Liver (tissue), 8 donors: ENCODE measurements at regions not wholly inside any gene's neighbourhood (a gene's known extent, or its start where the extent isn't known, plus 50 kb on each side); places are given as distances from the start of the nearest gene placed in this dataset.

Experiments
- DNase-seq: peaks from one replicate; pipeline ENCODE4 v3.0.0-alpha.2; 2017; ENCODE audit warnings: low spot score
- H3K27ac ChIP-seq, 2 donors: one replicate each; pipeline ENCODE4 v1.7.0; 2013; ENCODE audit warnings: inconsistent platforms in 2 of 2, low read length in 2 of 2, control low read depth in 1 of 2, low read depth in 1 of 2, mild to moderate bottlenecking in 1 of 2
- H3K27me3 ChIP-seq, 4 donors: one replicate each; pipeline versions ENCODE4 v1.6.1 to v1.7.0; 2013; ENCODE audit warnings: low read length in 3 of 4, inconsistent platforms in 1 of 4, mild to moderate bottlenecking in 1 of 4, moderate library complexity in 1 of 4; ENCODE audit not compliant: control insufficient read depth in 4 of 4, insufficient read depth in 4 of 4
- H3K36me3 ChIP-seq, 4 donors: one replicate each; pipeline versions ENCODE4 v1.6.1 to v1.7.0; 2013; ENCODE audit warnings: low read length in 3 of 4, mild to moderate bottlenecking in 3 of 4, low read depth in 1 of 4, moderate library complexity in 1 of 4; ENCODE audit not compliant: control insufficient read depth in 4 of 4, insufficient read depth in 3 of 4
- H3K4me1 ChIP-seq, 4 donors: one replicate each; pipeline versions ENCODE4 v1.6.1 to v1.7.0; 2013; ENCODE audit warnings: low read length in 3 of 4, mild to moderate bottlenecking in 3 of 4, moderate library complexity in 1 of 4; ENCODE audit not compliant: control insufficient read depth in 4 of 4, insufficient read depth in 4 of 4
- H3K4me3 ChIP-seq, 3 donors: one replicate each; pipeline versions ENCODE4 v1.6.1 to v1.7.0; 2013; ENCODE audit warnings: low read length in 3 of 3, control low read depth in 1 of 3, low read depth in 1 of 3, mild to moderate bottlenecking in 1 of 3
- H3K9ac ChIP-seq, 2 donors: one replicate each; pipeline ENCODE4 v1.7.0; 2013; ENCODE audit warnings: low read length in 2 of 2, mild to moderate bottlenecking in 2 of 2, moderate library complexity in 2 of 2, control low read depth in 1 of 2, low read depth in 1 of 2
- H3K9me3 ChIP-seq, 4 donors: one replicate each; pipeline versions ENCODE4 v1.6.1 to v1.7.0; 2013; ENCODE audit warnings: low read length in 3 of 4; ENCODE audit not compliant: control insufficient read depth in 4 of 4
- EGR1 ChIP-seq, 2 donors: IDR thresholded peaks; 2 replicates each; pipeline ENCODE4 v1.6.1; 2016 to 2018; ENCODE audit warnings: antibody characterized with exemption in 2 of 2, low read depth in 2 of 2
- FOXA1 ChIP-seq: IDR thresholded peaks from 2 replicates; pipeline ENCODE4 v1.6.1; 2016; ENCODE audit warnings: antibody characterized with exemption
- FOXA2 ChIP-seq: IDR thresholded peaks from 2 replicates; pipeline ENCODE4 v1.6.1; 2016; ENCODE audit warnings: antibody characterized with exemption
- GABPA ChIP-seq, 2 donors: IDR thresholded peaks in 1 of 2; conservative IDR thresholded peaks in 1 of 2; 2 replicates each; pipeline ENCODE4 v1.6.1; 2016; ENCODE audit warnings: antibody characterized with exemption in 2 of 2, mild to moderate bottlenecking in 1 of 2, moderate library complexity in 1 of 2
- HNF4A ChIP-seq, 2 donors: conservative IDR thresholded peaks; 2 replicates each; pipeline ENCODE4 v1.6.1; 2016; ENCODE audit warnings: antibody characterized with exemption in 2 of 2, mild to moderate bottlenecking in 2 of 2
- JUND ChIP-seq, 2 donors: IDR thresholded peaks; 2 replicates each; pipeline ENCODE4 v1.6.1; 2016; ENCODE audit warnings: antibody characterized with exemption in 2 of 2
- NR2F2 ChIP-seq: IDR thresholded peaks from 2 replicates; pipeline ENCODE4 v1.6.1; 2016; ENCODE audit warnings: antibody characterized with exemption
- SP1 ChIP-seq: IDR thresholded peaks from 2 replicates; pipeline ENCODE4 v1.6.1; 2018; ENCODE audit warnings: antibody characterized with exemption, mild to moderate bottlenecking
- TAF1 ChIP-seq: conservative IDR thresholded peaks from 2 replicates; pipeline ENCODE4 v1.6.1; 2016; ENCODE audit warnings: antibody characterized with exemption, mild to moderate bottlenecking
- YY1 ChIP-seq: IDR thresholded peaks from 2 replicates; pipeline ENCODE4 v1.6.1; 2016; ENCODE audit warnings: antibody characterized with exemption, mild to moderate bottlenecking
- WGBS: extraction: QIAGEN DNeasy Blood & Tissue Kit; methylation state at CpG from one replicate; pipeline ENCODE4 v1.1.7; 2013; 5-methylcytosine and 5-hydroxymethylcytosine counted together
- TF ChIP-seq, protein P1 (sequence below): IDR thresholded peaks from 2 replicates; pipeline ENCODE4 v1.6.1; 2016; ENCODE audit warnings: antibody characterized with exemption
- TF ChIP-seq, protein P2 (sequence below): fragments of 150-350 bp; IDR thresholded peaks from 2 replicates; pipeline ENCODE4 v1.5.1; 2017; ENCODE audit warnings: improper control_type of control experiment, low read depth, low read length; ENCODE audit not compliant: missing input control
- TF ChIP-seq, protein P3 (sequence below): IDR thresholded peaks from 2 replicates; pipeline ENCODE4 v1.6.1; 2016; ENCODE audit warnings: antibody characterized with exemption, mild to moderate bottlenecking
- TF ChIP-seq, protein P4 (sequence below): IDR thresholded peaks from 2 replicates; pipeline ENCODE4 v1.6.1; 2016; ENCODE audit warnings: antibody characterized with exemption
- TF ChIP-seq, protein P5 (sequence below): IDR thresholded peaks from 2 replicates; pipeline ENCODE4 v1.6.1; 2016; ENCODE audit warnings: antibody characterized with exemption
- donor health status: healthy.
- donor health status: healthy.
- donor health status: healthy.
- donor health status: healthy.
- donor health status: healthy.

DNA sequence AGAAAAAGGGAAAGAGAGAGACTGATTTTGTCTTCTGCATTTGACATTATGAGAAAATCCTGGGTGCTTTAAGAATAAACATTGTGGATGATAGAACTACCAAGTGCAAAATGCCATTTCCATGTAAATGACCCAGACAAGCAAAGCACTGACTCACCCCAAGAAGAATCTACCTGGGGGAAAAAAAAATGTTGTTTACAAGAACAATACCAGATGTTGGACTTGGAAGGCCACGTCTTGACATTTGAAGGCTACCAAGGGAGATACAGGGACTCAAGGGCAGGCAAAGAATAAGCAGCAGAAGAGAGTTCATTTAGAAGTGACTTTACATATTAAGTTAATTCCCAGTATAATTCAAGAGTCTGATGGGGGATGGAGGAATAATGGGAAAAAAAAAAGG, 125.3 kb downstream of the TMEM114 start (continued):
- TF ChIP-seq, protein P1, sequence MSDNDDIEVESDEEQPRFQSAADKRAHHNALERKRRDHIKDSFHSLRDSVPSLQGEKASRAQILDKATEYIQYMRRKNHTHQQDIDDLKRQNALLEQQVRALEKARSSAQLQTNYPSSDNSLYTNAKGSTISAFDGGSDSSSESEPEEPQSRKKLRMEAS: no peak
- no peak for TF ChIP-seq TAF1
- TF ChIP-seq, protein P2, sequence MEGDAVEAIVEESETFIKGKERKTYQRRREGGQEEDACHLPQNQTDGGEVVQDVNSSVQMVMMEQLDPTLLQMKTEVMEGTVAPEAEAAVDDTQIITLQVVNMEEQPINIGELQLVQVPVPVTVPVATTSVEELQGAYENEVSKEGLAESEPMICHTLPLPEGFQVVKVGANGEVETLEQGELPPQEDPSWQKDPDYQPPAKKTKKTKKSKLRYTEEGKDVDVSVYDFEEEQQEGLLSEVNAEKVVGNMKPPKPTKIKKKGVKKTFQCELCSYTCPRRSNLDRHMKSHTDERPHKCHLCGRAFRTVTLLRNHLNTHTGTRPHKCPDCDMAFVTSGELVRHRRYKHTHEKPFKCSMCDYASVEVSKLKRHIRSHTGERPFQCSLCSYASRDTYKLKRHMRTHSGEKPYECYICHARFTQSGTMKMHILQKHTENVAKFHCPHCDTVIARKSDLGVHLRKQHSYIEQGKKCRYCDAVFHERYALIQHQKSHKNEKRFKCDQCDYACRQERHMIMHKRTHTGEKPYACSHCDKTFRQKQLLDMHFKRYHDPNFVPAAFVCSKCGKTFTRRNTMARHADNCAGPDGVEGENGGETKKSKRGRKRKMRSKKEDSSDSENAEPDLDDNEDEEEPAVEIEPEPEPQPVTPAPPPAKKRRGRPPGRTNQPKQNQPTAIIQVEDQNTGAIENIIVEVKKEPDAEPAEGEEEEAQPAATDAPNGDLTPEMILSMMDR: no peak

DNA sequence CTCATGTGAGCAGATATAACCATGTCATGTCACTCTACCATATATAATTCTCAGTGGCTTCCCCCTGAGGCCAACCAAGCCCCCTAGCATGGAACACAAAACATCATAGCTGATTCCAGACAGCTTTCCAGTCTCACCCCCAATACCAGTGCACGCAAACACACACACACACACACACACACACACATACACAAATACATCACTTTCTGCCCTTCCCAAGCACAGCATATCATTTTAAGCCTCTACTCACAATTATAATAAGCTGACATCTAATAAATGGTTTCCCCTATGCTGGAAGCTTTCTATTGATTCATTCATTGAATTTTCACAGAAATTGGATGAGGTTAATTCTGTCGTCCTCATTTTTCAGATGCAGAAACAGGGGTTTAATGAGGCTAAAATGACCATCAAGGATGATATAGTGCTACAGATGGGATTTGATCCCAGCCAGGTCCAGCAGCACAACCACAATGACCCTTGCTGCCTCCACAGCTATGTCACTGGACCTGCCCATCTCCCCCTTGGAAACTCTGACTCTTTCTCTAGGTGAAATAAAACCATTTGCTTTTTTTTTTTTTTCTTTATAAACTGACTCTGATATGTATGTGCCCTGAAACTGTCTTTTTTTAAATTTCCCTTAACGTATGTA, 131.1 kb downstream of the TMEM114 start:
- no peaks in the 10 kb centered on the region for H3K4me1 ChIP-seq
- no peak overlapping the region for H3K27ac ChIP-seq
- TF ChIP-seq EGR1 (IDR thresholded peaks at IDR 0.05; ENCODE audit: low read depth in 2 of 2) (no peak), FOXA1 (no peak), YY1 (no peak), TAF1 (no peak), NR2F2 (no peak), FOXA2 (no peak)
- TF ChIP-seq, protein P3, sequence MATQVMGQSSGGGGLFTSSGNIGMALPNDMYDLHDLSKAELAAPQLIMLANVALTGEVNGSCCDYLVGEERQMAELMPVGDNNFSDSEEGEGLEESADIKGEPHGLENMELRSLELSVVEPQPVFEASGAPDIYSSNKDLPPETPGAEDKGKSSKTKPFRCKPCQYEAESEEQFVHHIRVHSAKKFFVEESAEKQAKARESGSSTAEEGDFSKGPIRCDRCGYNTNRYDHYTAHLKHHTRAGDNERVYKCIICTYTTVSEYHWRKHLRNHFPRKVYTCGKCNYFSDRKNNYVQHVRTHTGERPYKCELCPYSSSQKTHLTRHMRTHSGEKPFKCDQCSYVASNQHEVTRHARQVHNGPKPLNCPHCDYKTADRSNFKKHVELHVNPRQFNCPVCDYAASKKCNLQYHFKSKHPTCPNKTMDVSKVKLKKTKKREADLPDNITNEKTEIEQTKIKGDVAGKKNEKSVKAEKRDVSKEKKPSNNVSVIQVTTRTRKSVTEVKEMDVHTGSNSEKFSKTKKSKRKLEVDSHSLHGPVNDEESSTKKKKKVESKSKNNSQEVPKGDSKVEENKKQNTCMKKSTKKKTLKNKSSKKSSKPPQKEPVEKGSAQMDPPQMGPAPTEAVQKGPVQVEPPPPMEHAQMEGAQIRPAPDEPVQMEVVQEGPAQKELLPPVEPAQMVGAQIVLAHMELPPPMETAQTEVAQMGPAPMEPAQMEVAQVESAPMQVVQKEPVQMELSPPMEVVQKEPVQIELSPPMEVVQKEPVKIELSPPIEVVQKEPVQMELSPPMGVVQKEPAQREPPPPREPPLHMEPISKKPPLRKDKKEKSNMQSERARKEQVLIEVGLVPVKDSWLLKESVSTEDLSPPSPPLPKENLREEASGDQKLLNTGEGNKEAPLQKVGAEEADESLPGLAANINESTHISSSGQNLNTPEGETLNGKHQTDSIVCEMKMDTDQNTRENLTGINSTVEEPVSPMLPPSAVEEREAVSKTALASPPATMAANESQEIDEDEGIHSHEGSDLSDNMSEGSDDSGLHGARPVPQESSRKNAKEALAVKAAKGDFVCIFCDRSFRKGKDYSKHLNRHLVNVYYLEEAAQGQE: no peak
- TF ChIP-seq, protein P4, sequence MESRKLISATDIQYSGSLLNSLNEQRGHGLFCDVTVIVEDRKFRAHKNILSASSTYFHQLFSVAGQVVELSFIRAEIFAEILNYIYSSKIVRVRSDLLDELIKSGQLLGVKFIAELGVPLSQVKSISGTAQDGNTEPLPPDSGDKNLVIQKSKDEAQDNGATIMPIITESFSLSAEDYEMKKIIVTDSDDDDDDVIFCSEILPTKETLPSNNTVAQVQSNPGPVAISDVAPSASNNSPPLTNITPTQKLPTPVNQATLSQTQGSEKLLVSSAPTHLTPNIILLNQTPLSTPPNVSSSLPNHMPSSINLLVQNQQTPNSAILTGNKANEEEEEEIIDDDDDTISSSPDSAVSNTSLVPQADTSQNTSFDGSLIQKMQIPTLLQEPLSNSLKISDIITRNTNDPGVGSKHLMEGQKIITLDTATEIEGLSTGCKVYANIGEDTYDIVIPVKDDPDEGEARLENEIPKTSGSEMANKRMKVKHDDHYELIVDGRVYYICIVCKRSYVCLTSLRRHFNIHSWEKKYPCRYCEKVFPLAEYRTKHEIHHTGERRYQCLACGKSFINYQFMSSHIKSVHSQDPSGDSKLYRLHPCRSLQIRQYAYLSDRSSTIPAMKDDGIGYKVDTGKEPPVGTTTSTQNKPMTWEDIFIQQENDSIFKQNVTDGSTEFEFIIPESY: no peak
- TF ChIP-seq, protein P5, sequence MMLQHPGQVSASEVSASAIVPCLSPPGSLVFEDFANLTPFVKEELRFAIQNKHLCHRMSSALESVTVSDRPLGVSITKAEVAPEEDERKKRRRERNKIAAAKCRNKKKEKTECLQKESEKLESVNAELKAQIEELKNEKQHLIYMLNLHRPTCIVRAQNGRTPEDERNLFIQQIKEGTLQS: no peak
- peaks cover 0 to 6% (median under 1%) of the 10 kb centered on the region in 4 donors for H3K9me3 ChIP-seq
- peaks cover 0 to 7% (median 0%) of the 10 kb centered on the region in 4 donors for H3K27me3 ChIP-seq
- no peak for DNase-seq
- no peaks in the 10 kb centered on the region for H3K36me3 ChIP-seq
- H3K4me3 ChIP-seq: no peak overlapping the region
- WGBS: 62% methylated on average over 3 of the region's 3 CpGs
- no peak overlapping the region for H3K9ac ChIP-seq

DNA sequence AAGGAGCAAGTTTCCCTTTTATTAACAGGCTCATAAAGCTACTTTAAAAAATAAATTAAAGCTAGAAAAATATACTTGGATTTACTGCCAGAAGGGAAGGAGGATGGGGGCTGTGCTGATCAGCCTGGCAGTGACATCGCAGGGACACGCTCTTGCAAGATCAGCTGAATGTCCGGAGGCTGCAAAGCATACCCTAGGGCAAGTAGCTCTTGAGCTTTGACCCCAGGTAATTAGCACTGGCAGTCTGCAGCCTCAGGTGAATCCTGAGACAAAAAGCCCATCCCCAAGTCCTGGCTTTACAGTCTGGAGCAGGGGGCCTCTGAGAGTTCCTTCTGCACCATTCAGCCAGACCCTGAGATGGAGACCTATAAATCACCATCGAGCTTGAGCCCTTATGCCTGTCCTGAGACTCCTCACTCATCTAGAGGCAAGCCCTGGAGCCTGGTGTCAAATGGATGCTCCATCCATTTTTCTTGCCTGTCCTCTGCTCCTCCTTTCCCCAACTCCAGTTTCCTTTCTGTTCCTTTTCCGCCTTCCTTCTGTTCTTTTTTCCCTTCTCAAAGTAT, 131.7 kb downstream of the TMEM114 start:
- Histone ChIP-seq H3K9me3 (peaks cover 0 to 6% (median under 1%) of the 10 kb centered on the region in 4 donors), H3K36me3 (no peaks in the 10 kb centered on the region), H3K9ac (no peak overlapping the region), H3K4me1 (no peaks in the 10 kb centered on the region), H3K4me3 (no peak overlapping the region), H3K27ac (no peak overlapping the region), H3K27me3 (peaks cover 0 to 7% (median 0%) of the 10 kb centered on the region in 4 donors)
- TF ChIP-seq YY1: no peak
- no peak for TF ChIP-seq TAF1
- TF ChIP-seq, protein P4: no peak
- TF ChIP-seq SP1: no peak
- no peak for TF ChIP-seq GABPA (IDR thresholded peaks at IDR 0.05 in 1 of 2, conservative IDR thresholded peaks at IDR 0.05 in 1 of 2)
- TF ChIP-seq, protein P5: no peak
- no peak for TF ChIP-seq JUND (IDR thresholded peaks at IDR 0.05)
- TF ChIP-seq HNF4A (conservative IDR thresholded peaks at IDR 0.05): no peak
- TF ChIP-seq EGR1 (IDR thresholded peaks at IDR 0.05; ENCODE audit: low read depth in 2 of 2): no peak
- no peak for TF ChIP-seq FOXA2
- DNase-seq: no peak
- 62% methylated on average over 5 of the region's 5 CpGs for WGBS
